Ishikawa (cell line): ENCODE measurements at regions not wholly inside any gene's neighbourhood (a gene's known extent, or its start where the extent isn't known, plus 50 kb on each side); places are given as distances from the start of the nearest gene placed in this dataset.

Experiments
- CEBPB ChIP-seq: IDR thresholded peaks from 2 replicates; pipeline ENCODE4 v1.6.1; 2012
- CREB1 ChIP-seq: IDR thresholded peaks from 2 replicates; pipeline ENCODE4 v1.6.1; 2012; ENCODE audit warnings: low read depth
- EGR1 ChIP-seq: IDR thresholded peaks from 2 replicates; pipeline ENCODE4 v1.6.1; 2012
- EP300 ChIP-seq: IDR thresholded peaks from 2 replicates; pipeline ENCODE4 v1.6.1; 2012; ENCODE audit warnings: borderline replicate concordance
- FOXM1 ChIP-seq: IDR thresholded peaks from 2 replicates; pipeline ENCODE4 v1.6.1; 2012; ENCODE audit warnings: low read depth, borderline replicate concordance
- MAX ChIP-seq: IDR thresholded peaks from 2 replicates; pipeline ENCODE4 v1.6.1; 2012
- NFIC ChIP-seq: IDR thresholded peaks from 2 replicates; pipeline ENCODE4 v1.6.1; 2012
- RAD21 ChIP-seq: IDR thresholded peaks from 2 replicates; pipeline ENCODE4 v1.6.1; 2012; ENCODE audit warnings: low read depth
- REST ChIP-seq: IDR thresholded peaks from 2 replicates; pipeline ENCODE4 v1.6.1; 2012; ENCODE audit warnings: low read depth, mild to moderate bottlenecking
- TAF1 ChIP-seq: IDR thresholded peaks from 2 replicates; pipeline ENCODE4 v1.6.1; 2012; ENCODE audit warnings: low read depth, mild to moderate bottlenecking
- TCF12 ChIP-seq: IDR thresholded peaks from 2 replicates; pipeline ENCODE4 v1.6.1; 2012; ENCODE audit warnings: low read depth
- TEAD4 ChIP-seq: IDR thresholded peaks from 2 replicates; pipeline ENCODE4 v1.6.1; 2012
- USF1 ChIP-seq: IDR thresholded peaks from 2 replicates; pipeline ENCODE4 v1.6.1; 2012
- YY1 ChIP-seq: IDR thresholded peaks from 2 replicates; pipeline ENCODE4 v1.6.1; 2012; ENCODE audit warnings: low read depth
- ZBTB7A ChIP-seq: IDR thresholded peaks from 2 replicates; pipeline ENCODE4 v1.6.1; 2012; ENCODE audit warnings: low read depth

DNA sequence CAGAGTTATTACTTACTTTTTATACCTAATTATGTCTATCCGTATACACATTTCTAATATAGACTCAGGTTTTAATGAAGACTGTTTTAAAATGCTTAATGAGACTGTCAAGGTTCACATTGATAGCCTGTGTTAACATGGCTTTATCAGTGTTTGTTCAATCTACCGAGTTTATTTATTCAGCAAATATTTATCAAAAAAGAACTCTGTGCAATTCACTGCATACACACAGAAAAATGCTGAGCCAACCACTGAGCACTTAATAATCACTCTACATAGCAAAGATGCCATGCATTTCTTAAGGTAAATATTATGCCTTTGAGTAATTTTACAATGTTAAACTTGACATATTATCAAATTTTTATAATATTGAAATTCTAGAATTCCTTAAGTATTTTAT is 428.2 kb downstream of the ANXA1 start:
- TF ChIP-seq REST (no peak), CREB1 (no peak), EP300 (no peak), TAF1 (no peak), ZBTB7A (no peak), TEAD4 (no peak), TCF12 (no peak), USF1 (no peak), EGR1 (no peak), CEBPB (no peak)

DNA sequence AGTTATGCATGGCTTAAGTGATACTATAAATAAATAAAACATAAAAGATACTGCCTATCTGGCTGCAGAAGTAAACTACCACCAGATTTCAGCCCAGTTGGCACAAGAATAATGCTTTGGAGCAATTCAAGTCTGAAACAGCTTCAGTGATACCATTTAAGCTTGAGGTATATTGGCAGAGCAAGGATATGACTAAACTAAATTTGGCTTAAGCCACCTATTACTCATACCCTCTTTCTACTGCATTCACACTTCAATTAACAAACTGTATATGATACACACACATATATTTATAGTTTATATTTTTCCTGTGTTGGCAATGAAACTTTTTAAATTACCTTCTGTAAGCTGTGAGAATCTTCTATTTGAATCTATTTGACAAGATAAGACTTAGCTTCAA is 431.9 kb downstream of the ANXA1 start:
- TF ChIP-seq TCF12: no peak

- TF ChIP-seq FOXM1 (no peak), REST (no peak), TAF1 (no peak), YY1 (no peak), MAX (no peak), USF1 (no peak), TCF12 (no peak), NFIC (no peak), CREB1 (no peak), EP300 (no peak), CEBPB (no peak), TEAD4 (no peak), EGR1 (no peak), ZBTB7A (no peak), RAD21 (no peak)
These were observed 443.4 kb downstream of the ANXA1 start for GRCh38 chr9:73595036-73595545.

GRCh38 chr9:73596321-73596720 is 444.7 kb downstream of the ANXA1 start:
- TF ChIP-seq EGR1 (no peak), NFIC (no peak), MAX (no peak), ZBTB7A (no peak), YY1 (no peak), REST (no peak), TAF1 (no peak), CEBPB (no peak), FOXM1 (no peak), EP300 (no peak), CREB1 (no peak), TEAD4 (no peak), RAD21 (no peak), USF1 (no peak), TCF12 (no peak)

GRCh38 chr9:73597039-73597438 is 445.4 kb downstream of the ANXA1 start:
- TF ChIP-seq USF1 (no peak), MAX (no peak)
